ENCODE measurements at regions not wholly inside any gene's neighbourhood (a gene's known extent, or its start where the extent isn't known, plus 50 kb on each side); places are given as distances from the start of the nearest gene placed in this dataset.
"Not testable (repeated sequence)": the region's sequence is repeated elsewhere in the genome, so short reads cannot be mapped to it uniquely, and the experiment has no call there.

DNA sequence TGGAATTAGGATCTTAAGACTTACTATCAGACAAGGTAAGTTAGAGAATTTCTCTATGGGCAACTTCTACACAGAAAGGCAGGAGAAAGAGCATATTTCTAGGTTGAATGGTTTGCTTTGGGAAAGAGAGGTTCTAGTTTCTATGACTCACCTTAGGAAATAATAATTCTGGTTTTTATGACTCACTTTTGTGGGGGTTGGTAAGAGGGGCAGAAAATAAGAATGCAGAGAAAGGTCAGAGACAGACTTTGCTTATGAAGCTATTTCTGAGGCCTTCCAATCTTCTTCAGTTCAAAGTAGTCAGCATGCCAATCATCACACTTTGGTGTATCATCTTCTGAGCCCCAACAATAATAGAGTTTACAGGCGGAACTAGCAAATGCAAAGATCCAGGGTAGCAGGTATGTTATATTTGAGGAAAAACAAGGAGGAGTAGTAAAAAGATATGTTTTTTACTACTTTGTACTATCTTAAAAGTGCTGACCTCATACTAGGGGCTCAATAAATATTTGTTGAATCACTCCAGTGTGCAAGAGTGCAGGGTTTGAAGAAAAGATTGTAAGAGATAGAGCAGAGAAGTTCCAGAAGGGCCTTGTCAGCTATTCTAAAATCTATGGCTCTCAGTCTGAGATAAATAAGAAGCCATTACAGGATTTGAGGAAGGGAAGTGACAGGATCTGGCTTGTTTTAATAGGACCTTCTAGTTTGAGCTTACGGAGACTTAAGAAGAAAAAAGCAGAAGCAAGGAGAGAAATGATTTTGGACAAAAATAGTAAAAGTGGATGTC is 56.7 kb upstream of the LRFN5 start:
- WGBS (ENCODE audit: insufficient coverage) = 36% methylated on average over 1 of the region's 2 CpGs
- no peak for DNase-seq

DNA sequence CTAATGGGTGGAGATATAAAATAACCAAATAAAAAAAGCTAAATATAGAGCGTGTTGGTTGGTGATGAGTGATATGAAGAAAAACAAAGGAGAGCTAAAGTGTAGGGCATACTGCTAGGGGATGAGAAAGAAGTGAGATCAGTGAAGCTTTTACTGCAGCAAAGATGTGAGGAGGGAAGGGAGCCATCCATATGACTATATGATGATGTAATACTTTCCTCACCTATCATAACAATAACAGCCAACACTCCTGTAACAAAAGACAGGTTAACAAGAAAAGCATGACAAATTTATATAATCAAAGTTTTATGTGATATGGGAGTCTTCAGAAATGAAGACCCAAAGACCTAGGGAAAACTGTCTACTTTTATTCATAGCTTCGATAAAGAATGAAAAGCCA is 57.4 kb upstream of the LRFN5 start:
- Histone ChIP-seq H3K4me1 (ENCODE audit: control insufficient read depth, insufficient read depth, low read length) (no peaks in the 10 kb centered on the region), H3K4me3 (ENCODE audit: low read length) (no peak overlapping the region), H3K9me3 (replicated peaks; ENCODE audit: control insufficient read depth, low read depth, low read length) (no peaks in the 10 kb centered on the region), H3K27ac (ENCODE audit: low read length) (no peak overlapping the region), H3K36me3 (ENCODE audit: control insufficient read depth, insufficient read depth, low read length) (no peaks in the 10 kb centered on the region), H3K27me3 (ENCODE audit: control insufficient read depth, insufficient read depth, low read length) (no peaks in the 10 kb centered on the region)
- DNase-seq = no peak
- WGBS (ENCODE audit: insufficient coverage) = no CpG with 5 or more reads among the region's 2 CpGs

More for the DNA sequence above, 56.7 kb upstream of the LRFN5 start:
- Histone ChIP-seq H3K4me3 (ENCODE audit: low read length) (no peak overlapping the region), H3K9me3 (replicated peaks; ENCODE audit: control insufficient read depth, low read depth, low read length) (no peaks in the 10 kb centered on the region), H3K27me3 (ENCODE audit: control insufficient read depth, insufficient read depth, low read length) (no peaks in the 10 kb centered on the region), H3K36me3 (ENCODE audit: control insufficient read depth, insufficient read depth, low read length) (no peaks in the 10 kb centered on the region), H3K4me1 (ENCODE audit: control insufficient read depth, insufficient read depth, low read length) (no peaks in the 10 kb centered on the region), H3K27ac (ENCODE audit: low read length) (no peak overlapping the region)

DNA sequence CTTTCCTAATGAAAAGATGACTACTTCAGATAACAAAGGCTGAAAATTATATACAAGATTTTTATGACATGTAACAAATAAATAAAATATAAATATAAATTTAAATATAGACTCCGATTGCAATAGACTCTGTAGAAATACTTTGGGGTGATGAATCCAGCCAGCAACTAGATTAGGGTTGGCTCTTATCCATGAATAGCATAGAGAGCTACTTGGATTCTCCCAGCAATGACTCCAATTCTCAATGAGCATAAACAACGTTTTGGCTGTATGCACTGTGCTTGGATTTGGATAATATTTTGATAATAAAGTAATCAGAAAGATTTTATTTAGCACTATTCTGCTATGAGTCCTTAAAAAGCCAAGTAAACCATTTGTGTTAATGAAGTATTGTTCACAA is 58.0 kb upstream of the LRFN5 start:
- no peaks in the 10 kb centered on the region for H3K36me3 ChIP-seq (ENCODE audit: control insufficient read depth, insufficient read depth, low read length)
- peak; percentile 61 for DNase-seq
- WGBS (ENCODE audit: insufficient coverage) = no CpG with 5 or more reads among the region's 2 CpGs
- no peaks in the 10 kb centered on the region for H3K27me3 ChIP-seq (ENCODE audit: control insufficient read depth, insufficient read depth, low read length)
- no peak overlapping the region for H3K27ac ChIP-seq (ENCODE audit: low read length)
- H3K4me1 ChIP-seq (ENCODE audit: control insufficient read depth, insufficient read depth, low read length) = no peaks in the 10 kb centered on the region
- no peaks in the 10 kb centered on the region for H3K9me3 ChIP-seq (replicated peaks; ENCODE audit: control insufficient read depth, low read depth, low read length)
- H3K4me3 ChIP-seq (ENCODE audit: low read length) = no peak overlapping the region

- no peak for DNase-seq
- Histone ChIP-seq H3K36me3 (ENCODE audit: control insufficient read depth, insufficient read depth, low read length) (no peaks in the 10 kb centered on the region), H3K27me3 (ENCODE audit: control insufficient read depth, insufficient read depth, low read length) (no peaks in the 10 kb centered on the region), H3K9me3 (replicated peaks; ENCODE audit: control insufficient read depth, low read depth, low read length) (peaks cover 17% of the 10 kb centered on the region), H3K4me1 (ENCODE audit: control insufficient read depth, insufficient read depth, low read length) (no peaks in the 10 kb centered on the region), H3K27ac (ENCODE audit: low read length) (no peak overlapping the region), H3K4me3 (ENCODE audit: low read length) (no peak overlapping the region)
- no CpG with 5 or more reads among the region's 3 CpGs for WGBS (ENCODE audit: insufficient coverage)
Measured at GRCh38 chr14:41541333-41541732, 65.3 kb upstream of the LRFN5 start.

- H3K9me3 ChIP-seq (replicated peaks; ENCODE audit: control insufficient read depth, low read depth, low read length) = no peaks in the 10 kb centered on the region
- H3K27me3 ChIP-seq (ENCODE audit: control insufficient read depth, insufficient read depth, low read length) = no peaks in the 10 kb centered on the region
- no CpG with 5 or more reads among the region's 2 CpGs for WGBS (ENCODE audit: insufficient coverage)
- H3K36me3 ChIP-seq (ENCODE audit: control insufficient read depth, insufficient read depth, low read length) = no peaks in the 10 kb centered on the region
- H3K27ac ChIP-seq (ENCODE audit: low read length) = no peak overlapping the region
- no peak for DNase-seq
- no peaks in the 10 kb centered on the region for H3K4me1 ChIP-seq (ENCODE audit: control insufficient read depth, insufficient read depth, low read length)
- H3K4me3 ChIP-seq (ENCODE audit: low read length) = no peak overlapping the region
Measured at GRCh38 chr14:41532255-41532654, 74.4 kb upstream of the LRFN5 start.

DNA sequence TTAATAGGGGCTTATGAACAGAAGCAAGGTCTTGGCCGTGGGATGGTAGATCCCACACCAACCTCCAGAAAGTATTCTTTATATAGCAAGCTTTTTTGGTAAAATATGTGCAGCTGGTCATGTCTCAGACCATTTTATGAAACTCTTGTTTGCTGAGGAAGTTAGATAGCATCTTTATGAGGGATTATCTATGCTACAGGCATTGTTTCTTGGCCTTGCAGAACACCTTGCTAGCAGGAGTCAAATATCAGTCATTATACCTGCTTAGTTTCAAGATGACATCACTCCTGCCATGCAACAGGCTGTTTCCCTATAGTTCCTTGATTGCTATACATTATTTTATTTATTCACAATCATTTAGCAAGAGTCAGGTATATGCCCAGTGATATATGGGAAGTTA is 84.8 kb upstream of the LRFN5 start:
- WGBS (ENCODE audit: insufficient coverage) = no CpG with 5 or more reads among the region's 1 CpG
- no peak overlapping the region for H3K27ac ChIP-seq (ENCODE audit: low read length)
- no peaks in the 10 kb centered on the region for H3K27me3 ChIP-seq (ENCODE audit: control insufficient read depth, insufficient read depth, low read length)
- no peaks in the 10 kb centered on the region for H3K4me1 ChIP-seq (ENCODE audit: control insufficient read depth, insufficient read depth, low read length)
- H3K9me3 ChIP-seq (replicated peaks; ENCODE audit: control insufficient read depth, low read depth, low read length) = no peaks in the 10 kb centered on the region
- no peak overlapping the region for H3K4me3 ChIP-seq (ENCODE audit: low read length)
- no peak for DNase-seq
- H3K36me3 ChIP-seq (ENCODE audit: control insufficient read depth, insufficient read depth, low read length) = no peaks in the 10 kb centered on the region

GRCh38 chr14:41518030-41518429 is 88.6 kb upstream of the LRFN5 start:
- H3K9me3 ChIP-seq (replicated peaks; ENCODE audit: control insufficient read depth, low read depth, low read length); DNase-seq; H3K4me1 ChIP-seq (ENCODE audit: control insufficient read depth, insufficient read depth, low read length); H3K27me3 ChIP-seq (ENCODE audit: control insufficient read depth, insufficient read depth, low read length); H3K36me3 ChIP-seq (ENCODE audit: control insufficient read depth, insufficient read depth, low read length); H3K4me3 ChIP-seq (ENCODE audit: low read length); H3K27ac ChIP-seq (ENCODE audit: low read length): not testable (repeated sequence)
- WGBS (ENCODE audit: insufficient coverage) = 86% methylated on average over 2 of the region's 11 CpGs

DNA sequence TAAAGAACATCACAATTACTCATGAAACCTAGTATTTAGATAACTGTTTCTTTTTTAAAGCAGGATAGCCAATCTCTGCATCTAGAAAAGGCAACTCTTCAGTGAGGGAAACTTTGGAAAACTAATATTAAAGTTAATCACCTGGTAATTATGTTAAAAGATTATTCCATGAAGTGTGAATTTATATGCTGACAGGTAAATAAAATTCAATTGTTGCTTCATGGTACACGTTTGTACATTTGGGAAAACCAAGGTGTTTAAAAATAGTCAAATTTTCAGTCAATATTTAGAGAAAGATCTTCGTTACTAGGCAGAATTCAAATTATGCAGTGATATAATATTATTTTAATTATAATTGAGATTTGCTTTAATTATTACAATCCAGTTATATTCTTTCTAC is 100.1 kb upstream of the LRFN5 start:
- H3K36me3 ChIP-seq (ENCODE audit: control insufficient read depth, insufficient read depth, low read length) = no peaks in the 10 kb centered on the region
- H3K9me3 ChIP-seq (replicated peaks; ENCODE audit: control insufficient read depth, low read depth, low read length) = no peaks in the 10 kb centered on the region
- no peak for DNase-seq
- H3K27me3 ChIP-seq (ENCODE audit: control insufficient read depth, insufficient read depth, low read length) = no peaks in the 10 kb centered on the region
- no CpG with 5 or more reads among the region's 2 CpGs for WGBS (ENCODE audit: insufficient coverage)
- H3K27ac ChIP-seq (ENCODE audit: low read length) = no peak overlapping the region
- no peak overlapping the region for H3K4me3 ChIP-seq (ENCODE audit: low read length)
- H3K4me1 ChIP-seq (ENCODE audit: control insufficient read depth, insufficient read depth, low read length) = no peaks in the 10 kb centered on the region

- Histone ChIP-seq H3K27me3 (ENCODE audit: control insufficient read depth, insufficient read depth, low read length) (no peaks in the 10 kb centered on the region), H3K4me1 (ENCODE audit: control insufficient read depth, insufficient read depth, low read length) (no peaks in the 10 kb centered on the region), H3K4me3 (ENCODE audit: low read length) (no peak overlapping the region), H3K9me3 (replicated peaks; ENCODE audit: control insufficient read depth, low read depth, low read length) (no peaks in the 10 kb centered on the region), H3K27ac (ENCODE audit: low read length) (no peak overlapping the region), H3K36me3 (ENCODE audit: control insufficient read depth, insufficient read depth, low read length) (no peaks in the 10 kb centered on the region)
- no peak for DNase-seq
- no CpG with 5 or more reads among the region's 2 CpGs for WGBS (ENCODE audit: insufficient coverage)
Measured at GRCh38 chr14:41505491-41505890, 101.2 kb upstream of the LRFN5 start.

- WGBS (ENCODE audit: insufficient coverage) = 100% methylated on average over 1 of the region's 2 CpGs
- no peaks in the 10 kb centered on the region for H3K9me3 ChIP-seq (replicated peaks; ENCODE audit: control insufficient read depth, low read depth, low read length)
- no peaks in the 10 kb centered on the region for H3K36me3 ChIP-seq (ENCODE audit: control insufficient read depth, insufficient read depth, low read length)
Measured at GRCh38 chr14:41498959-41499358, 107.7 kb upstream of the LRFN5 start.

GRCh38 chr14:41490323-41490722 is 116.4 kb upstream of the LRFN5 start:
- Histone ChIP-seq H3K9me3 (replicated peaks; ENCODE audit: control insufficient read depth, low read depth, low read length) (no peaks in the 10 kb centered on the region), H3K4me1 (ENCODE audit: control insufficient read depth, insufficient read depth, low read length) (no peaks in the 10 kb centered on the region), H3K36me3 (ENCODE audit: control insufficient read depth, insufficient read depth, low read length) (no peaks in the 10 kb centered on the region), H3K27me3 (ENCODE audit: control insufficient read depth, insufficient read depth, low read length) (no peaks in the 10 kb centered on the region), H3K27ac (ENCODE audit: low read length) (no peak overlapping the region), H3K4me3 (ENCODE audit: low read length) (no peak overlapping the region)
- no CpG with 5 or more reads among the region's 2 CpGs for WGBS (ENCODE audit: insufficient coverage)
- no peak for DNase-seq

More at GRCh38 chr14:41498959-41499358, 107.7 kb upstream of the LRFN5 start:
- no peak overlapping the region for H3K4me3 ChIP-seq (ENCODE audit: low read length)
- no peaks in the 10 kb centered on the region for H3K4me1 ChIP-seq (ENCODE audit: control insufficient read depth, insufficient read depth, low read length)
- H3K27ac ChIP-seq (ENCODE audit: low read length) = no peak overlapping the region
- no peaks in the 10 kb centered on the region for H3K27me3 ChIP-seq (ENCODE audit: control insufficient read depth, insufficient read depth, low read length)
- DNase-seq = no peak

Data from muscle of leg (tissue), 3 donors.